ENCODE measurements at regions not wholly inside any gene's neighbourhood (a gene's known extent, or its start where the extent isn't known, plus 50 kb on each side); places are given as distances from the start of the nearest gene placed in this dataset.
"Not testable (repeated sequence)": the region's sequence is repeated elsewhere in the genome, so short reads cannot be mapped to it uniquely, and the experiment has no call there.

- H3K9ac ChIP-seq (ENCODE audit: insufficient read depth, low read length, poor library complexity, severe bottlenecking), result no peak overlapping the region
- H3K4me1 Mint-ChIP-seq, result no peaks in the 10 kb centered on the region
- no peaks in the 10 kb centered on the region for H3K36me3 ChIP-seq (replicated peaks in 1 of 2; ENCODE audit: control insufficient read depth in 1 of 2, insufficient read depth in 2 of 2, low read length in 2 of 2)
- H3K9me3 ChIP-seq (replicated peaks in 1 of 2; ENCODE audit: control insufficient read depth in 1 of 2, insufficient read depth in 1 of 2, low read length in 2 of 2), result no peaks in the 10 kb centered on the region
- H3K27me3 ChIP-seq (ENCODE audit: control insufficient read depth in 2 of 2, insufficient read depth in 2 of 2, low read length in 2 of 2), result no peaks in the 10 kb centered on the region
- H3K27ac ChIP-seq (ENCODE audit: low read depth in 1 of 2, low read length in 2 of 2), result no peak overlapping the region
- H4K20me1 ChIP-seq (ENCODE audit: insufficient read depth, low read length), result no peaks in the 10 kb centered on the region
- intact Hi-C loops (cut with micrococcal nuclease), result no loop called here
- H3K4me3 ChIP-seq (replicated peaks in 1 of 3; ENCODE audit: low read depth in 2 of 3, low read length in 3 of 3), result no peak overlapping the region
- no peak for TF ChIP-seq CTCF (IDR thresholded peaks at IDR 0.05)
- H3K27ac Mint-ChIP-seq, result no peak overlapping the region
- no peak overlapping the region for H3K4me3 Mint-ChIP-seq
- H3K36me3 Mint-ChIP-seq, result no peaks in the 10 kb centered on the region
- no peak for DNase-seq
- peaks cover 2 to 8% (median 5%) of the 10 kb centered on the region in 7 donors for H3K9me3 Mint-ChIP-seq
- H3K4me1 ChIP-seq (ENCODE audit: control insufficient read depth in 1 of 2, insufficient read depth in 2 of 2, low read length in 2 of 2), result no peaks in the 10 kb centered on the region
- no peak overlapping the region for H3K4me2 ChIP-seq (replicated peaks; ENCODE audit: extremely low read depth, low read length, poor library complexity, severe bottlenecking)
- H2AFZ ChIP-seq (ENCODE audit: insufficient read depth, low read depth, low read length, poor library complexity, severe bottlenecking), result no peak overlapping the region
- H3K79me2 ChIP-seq (ENCODE audit: insufficient read depth, low read length), result no peaks in the 10 kb centered on the region
- peaks cover 0 to 5% (median 0%) of the 10 kb centered on the region in 3 donors for H3K27me3 Mint-ChIP-seq (ENCODE audit: low read depth in 3 of 3)
- no CpG with 5 or more reads among the region's 2 CpGs for WGBS (ENCODE audit: insufficient coverage)
Measured at GRCh38 chr5:83802686-83803085, 82.0 kb upstream of the HAPLN1 start.

DNA sequence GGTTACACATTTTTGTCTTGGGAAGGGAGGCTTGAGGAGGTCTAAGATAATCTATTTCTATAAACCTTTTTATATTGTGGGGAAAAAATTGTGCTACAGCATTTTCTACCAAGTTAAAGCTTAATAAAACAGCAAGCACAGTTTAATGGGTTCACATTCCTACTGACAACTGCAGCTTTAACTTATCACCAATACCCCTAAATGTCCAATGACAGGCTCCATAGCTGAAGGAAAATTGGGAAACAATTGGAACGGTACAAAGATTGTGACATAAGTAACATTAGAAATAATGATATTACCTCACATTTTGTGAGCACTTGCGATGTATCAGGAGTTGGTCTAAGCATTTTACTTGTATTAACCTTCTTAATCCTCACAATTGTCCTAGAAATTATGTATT lies 79.5 kb upstream of the HAPLN1 start:
- Histone ChIP-seq H3K36me3 (replicated peaks in 1 of 2; ENCODE audit: control insufficient read depth in 1 of 2, insufficient read depth in 2 of 2, low read length in 2 of 2) (no peaks in the 10 kb centered on the region), H3K27ac (ENCODE audit: low read depth in 1 of 2, low read length in 2 of 2) (no peak overlapping the region), H3K4me2 (replicated peaks; ENCODE audit: extremely low read depth, low read length, poor library complexity, severe bottlenecking) (no peak overlapping the region), H3K9me3 (replicated peaks in 1 of 2; ENCODE audit: control insufficient read depth in 1 of 2, insufficient read depth in 1 of 2, low read length in 2 of 2) (no peaks in the 10 kb centered on the region), H3K79me2 (ENCODE audit: insufficient read depth, low read length) (no peaks in the 10 kb centered on the region), H4K20me1 (ENCODE audit: insufficient read depth, low read length) (no peaks in the 10 kb centered on the region), H3K4me1 (ENCODE audit: control insufficient read depth in 1 of 2, insufficient read depth in 2 of 2, low read length in 2 of 2) (no peaks in the 10 kb centered on the region), H3K4me3 (replicated peaks in 1 of 3; ENCODE audit: low read depth in 2 of 3, low read length in 3 of 3) (no peak overlapping the region), H3K9ac (ENCODE audit: insufficient read depth, low read length, poor library complexity, severe bottlenecking) (no peak overlapping the region), H2AFZ (ENCODE audit: insufficient read depth, low read depth, low read length, poor library complexity, severe bottlenecking) (no peak overlapping the region), H3K27me3 (ENCODE audit: control insufficient read depth in 2 of 2, insufficient read depth in 2 of 2, low read length in 2 of 2) (no peaks in the 10 kb centered on the region)
- DNase-seq, result no peak
- WGBS (ENCODE audit: insufficient coverage), result no CpG with 5 or more reads among the region's 2 CpGs
- Mint-ChIP-seq H3K4me1 (no peaks in the 10 kb centered on the region), H3K27ac (no peak overlapping the region), H3K36me3 (no peaks in the 10 kb centered on the region), H3K4me3 (no peak overlapping the region), H3K9me3 (peaks cover 2 to 9% (median 5%) of the 10 kb centered on the region in 7 donors), H3K27me3 (ENCODE audit: low read depth in 3 of 3) (peaks cover 0 to 2% (median 0%) of the 10 kb centered on the region in 3 donors)
- intact Hi-C loops (cut with micrococcal nuclease), result no loop called here
- TF ChIP-seq CTCF (IDR thresholded peaks at IDR 0.05), result no peak

DNA sequence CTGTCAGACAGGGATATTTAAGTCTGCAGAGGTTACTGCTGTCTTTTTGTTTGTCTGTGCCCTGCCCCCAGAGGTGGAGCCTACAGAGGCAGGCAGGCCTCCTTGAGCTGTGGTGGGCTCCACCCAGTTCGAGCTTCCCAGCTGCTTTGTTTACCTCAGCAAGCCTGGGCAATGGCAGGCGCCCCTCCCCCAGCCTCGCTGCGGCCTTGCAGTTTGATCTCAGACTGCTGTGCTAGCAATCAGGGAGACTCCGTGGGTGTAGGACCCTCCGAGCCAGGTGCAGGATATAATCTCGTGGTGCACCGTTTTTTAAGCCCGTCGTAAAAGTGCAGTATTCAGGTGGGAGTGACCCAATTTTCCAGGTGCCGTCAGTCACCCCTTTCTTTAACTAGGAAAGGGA lies 78.4 kb upstream of the HAPLN1 start:
- 93% methylated on average over 9 of the region's 11 CpGs for WGBS (ENCODE audit: insufficient coverage)
- H3K4me3 Mint-ChIP-seq; H3K27me3 Mint-ChIP-seq (ENCODE audit: low read depth in 3 of 3); H3K4me3 ChIP-seq (replicated peaks in 1 of 3; ENCODE audit: low read depth in 2 of 3, low read length in 3 of 3); H3K27ac ChIP-seq (ENCODE audit: low read depth in 1 of 2, low read length in 2 of 2); H3K27ac Mint-ChIP-seq; H3K4me2 ChIP-seq (replicated peaks; ENCODE audit: extremely low read depth, low read length, poor library complexity, severe bottlenecking); H3K27me3 ChIP-seq (ENCODE audit: control insufficient read depth in 2 of 2, insufficient read depth in 2 of 2, low read length in 2 of 2); intact Hi-C loops (cut with micrococcal nuclease); H4K20me1 ChIP-seq (ENCODE audit: insufficient read depth, low read length); H3K79me2 ChIP-seq (ENCODE audit: insufficient read depth, low read length); H3K9ac ChIP-seq (ENCODE audit: insufficient read depth, low read length, poor library complexity, severe bottlenecking); DNase-seq; H3K9me3 ChIP-seq (replicated peaks in 1 of 2; ENCODE audit: control insufficient read depth in 1 of 2, insufficient read depth in 1 of 2, low read length in 2 of 2); H3K9me3 Mint-ChIP-seq; H3K4me1 ChIP-seq (ENCODE audit: control insufficient read depth in 1 of 2, insufficient read depth in 2 of 2, low read length in 2 of 2); H2AFZ ChIP-seq (ENCODE audit: insufficient read depth, low read depth, low read length, poor library complexity, severe bottlenecking); H3K36me3 Mint-ChIP-seq; H3K4me1 Mint-ChIP-seq; H3K36me3 ChIP-seq (replicated peaks in 1 of 2; ENCODE audit: control insufficient read depth in 1 of 2, insufficient read depth in 2 of 2, low read length in 2 of 2): not testable (repeated sequence)

All from CD14-positive monocyte (primary cell).